ENCODE measurements at regions not wholly inside any gene's neighbourhood (a gene's known extent, or its start where the extent isn't known, plus 50 kb on each side); places are given as distances from the start of the nearest gene placed in this dataset.

DNA sequence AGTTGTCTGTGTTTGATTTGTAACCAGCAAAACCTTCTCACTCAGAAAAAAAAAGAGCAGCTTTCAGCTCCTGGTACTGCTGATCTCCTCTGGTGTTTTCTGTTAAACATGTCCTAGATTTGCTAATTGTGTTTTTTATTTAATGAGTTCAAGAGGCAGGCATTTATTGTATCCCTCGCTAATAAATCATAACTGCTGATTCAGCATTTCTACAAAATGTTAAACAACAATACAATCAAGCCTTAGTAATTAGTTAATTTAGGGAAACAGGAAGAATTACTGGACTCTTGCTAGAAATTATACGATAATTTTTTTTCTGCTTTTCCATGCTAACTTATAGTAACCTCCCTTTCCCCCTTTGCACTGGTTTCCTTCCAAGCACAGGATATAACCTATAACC, 66.8 kb upstream of the NRP1 start:
- DNase-seq (ENCODE audit: low read depth) = no peak
- TF ChIP-seq, protein P1, sequence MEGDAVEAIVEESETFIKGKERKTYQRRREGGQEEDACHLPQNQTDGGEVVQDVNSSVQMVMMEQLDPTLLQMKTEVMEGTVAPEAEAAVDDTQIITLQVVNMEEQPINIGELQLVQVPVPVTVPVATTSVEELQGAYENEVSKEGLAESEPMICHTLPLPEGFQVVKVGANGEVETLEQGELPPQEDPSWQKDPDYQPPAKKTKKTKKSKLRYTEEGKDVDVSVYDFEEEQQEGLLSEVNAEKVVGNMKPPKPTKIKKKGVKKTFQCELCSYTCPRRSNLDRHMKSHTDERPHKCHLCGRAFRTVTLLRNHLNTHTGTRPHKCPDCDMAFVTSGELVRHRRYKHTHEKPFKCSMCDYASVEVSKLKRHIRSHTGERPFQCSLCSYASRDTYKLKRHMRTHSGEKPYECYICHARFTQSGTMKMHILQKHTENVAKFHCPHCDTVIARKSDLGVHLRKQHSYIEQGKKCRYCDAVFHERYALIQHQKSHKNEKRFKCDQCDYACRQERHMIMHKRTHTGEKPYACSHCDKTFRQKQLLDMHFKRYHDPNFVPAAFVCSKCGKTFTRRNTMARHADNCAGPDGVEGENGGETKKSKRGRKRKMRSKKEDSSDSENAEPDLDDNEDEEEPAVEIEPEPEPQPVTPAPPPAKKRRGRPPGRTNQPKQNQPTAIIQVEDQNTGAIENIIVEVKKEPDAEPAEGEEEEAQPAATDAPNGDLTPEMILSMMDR (IDR thresholded peaks at IDR 0.05; ENCODE audit: control insufficient read depth, insufficient read depth, low read depth, low read length, missing control alignments) = no peak
- H3K4me3 ChIP-seq (ENCODE audit: control insufficient read depth, low read depth, low read length) = no peak overlapping the region

DNA sequence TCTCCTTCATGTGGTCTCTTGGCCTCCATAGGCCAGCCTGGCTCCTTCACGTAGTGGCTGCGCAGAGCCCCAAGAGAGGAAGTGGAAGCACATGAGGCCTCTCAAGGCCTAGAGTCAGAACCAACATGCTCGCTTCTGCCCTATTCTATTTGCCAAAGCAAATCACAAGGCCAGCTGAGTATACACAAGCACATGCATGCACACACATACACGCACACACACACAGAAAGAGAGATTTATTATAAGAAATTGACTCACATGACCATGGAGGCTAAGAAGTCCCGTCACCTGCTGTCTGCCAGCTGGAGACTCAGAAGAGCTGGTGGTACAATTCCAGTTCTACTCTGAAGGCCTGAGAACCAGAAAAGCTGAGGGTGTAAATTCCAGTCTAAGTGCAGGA, 64.3 kb upstream of the NRP1 start:
- no peak overlapping the region for H3K4me3 ChIP-seq (ENCODE audit: control insufficient read depth, low read depth, low read length)
- TF ChIP-seq, protein P1 (IDR thresholded peaks at IDR 0.05; ENCODE audit: control insufficient read depth, insufficient read depth, low read depth, low read length, missing control alignments) = no peak
- DNase-seq (ENCODE audit: low read depth) = no peak

DNA sequence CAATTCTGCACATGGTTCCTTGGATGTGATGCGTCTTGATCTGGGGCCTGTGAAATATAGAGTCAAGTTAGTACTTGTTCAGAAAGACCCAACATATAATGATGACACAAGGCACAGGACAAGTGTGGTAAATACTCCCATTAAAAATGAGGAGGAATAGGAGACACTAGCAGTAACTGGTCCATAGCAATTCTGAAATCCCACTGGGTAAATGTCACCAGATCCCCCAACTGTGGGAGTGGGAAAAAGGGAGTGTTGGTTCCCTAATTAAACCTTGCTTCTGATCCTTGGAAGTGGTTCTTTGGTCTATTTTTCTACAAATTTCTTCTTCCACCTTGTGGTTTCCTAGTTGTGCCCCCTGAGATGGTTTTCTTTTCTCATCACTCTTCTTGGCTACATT, 62.5 kb upstream of the NRP1 start:
- H3K4me3 ChIP-seq (ENCODE audit: control insufficient read depth, low read depth, low read length) = no peak overlapping the region
- TF ChIP-seq, protein P1 (IDR thresholded peaks at IDR 0.05; ENCODE audit: control insufficient read depth, insufficient read depth, low read depth, low read length, missing control alignments) = no peak
- DNase-seq (ENCODE audit: low read depth) = no peak

DNA sequence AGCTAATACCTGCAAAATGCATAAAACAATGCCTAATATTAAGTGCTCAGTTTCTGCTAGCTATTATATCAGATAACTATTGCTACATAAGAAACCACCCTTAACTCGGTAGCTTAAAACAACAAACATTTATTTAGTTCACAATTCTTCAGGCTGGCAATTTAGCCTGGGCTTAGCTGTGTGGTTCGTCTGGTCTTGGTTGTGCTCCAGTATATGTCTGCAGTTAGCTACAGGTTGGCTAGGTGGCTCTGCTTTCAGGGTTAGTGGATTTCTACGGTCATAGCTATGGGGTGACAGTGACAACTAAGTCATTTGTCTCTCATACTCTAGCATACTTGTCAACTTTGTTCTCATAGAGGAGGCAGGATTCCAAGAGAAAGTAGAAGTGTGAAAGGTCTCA, 61.8 kb upstream of the NRP1 start:
- no peak overlapping the region for H3K4me3 ChIP-seq (ENCODE audit: control insufficient read depth, low read depth, low read length)
- TF ChIP-seq, protein P1 (IDR thresholded peaks at IDR 0.05; ENCODE audit: control insufficient read depth, insufficient read depth, low read depth, low read length, missing control alignments) = no peak
- DNase-seq (ENCODE audit: low read depth) = no peak

DNA sequence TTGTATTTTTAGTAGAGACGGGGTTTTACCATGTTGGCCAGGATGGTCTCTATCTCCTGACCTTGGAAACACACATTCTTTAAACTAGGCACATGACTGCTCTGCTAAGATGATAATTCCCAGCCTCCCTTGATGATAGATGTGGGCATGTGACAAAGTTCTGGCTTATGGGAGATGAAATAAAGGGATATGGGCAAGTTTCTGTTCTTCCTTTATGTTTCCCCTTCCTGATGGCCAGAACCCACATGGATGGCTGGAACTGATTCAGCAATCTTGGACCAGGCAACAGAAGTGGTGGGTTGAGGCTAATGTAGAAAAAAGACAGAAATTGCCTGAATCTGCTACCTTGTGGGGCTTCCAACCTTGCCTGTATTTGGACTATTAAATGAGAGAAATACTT, 60.7 kb upstream of the NRP1 start:
- no peak for DNase-seq (ENCODE audit: low read depth)
- H3K4me3 ChIP-seq (ENCODE audit: control insufficient read depth, low read depth, low read length) = no peak overlapping the region
- TF ChIP-seq, protein P1 (IDR thresholded peaks at IDR 0.05; ENCODE audit: control insufficient read depth, insufficient read depth, low read depth, low read length, missing control alignments) = no peak

DNA sequence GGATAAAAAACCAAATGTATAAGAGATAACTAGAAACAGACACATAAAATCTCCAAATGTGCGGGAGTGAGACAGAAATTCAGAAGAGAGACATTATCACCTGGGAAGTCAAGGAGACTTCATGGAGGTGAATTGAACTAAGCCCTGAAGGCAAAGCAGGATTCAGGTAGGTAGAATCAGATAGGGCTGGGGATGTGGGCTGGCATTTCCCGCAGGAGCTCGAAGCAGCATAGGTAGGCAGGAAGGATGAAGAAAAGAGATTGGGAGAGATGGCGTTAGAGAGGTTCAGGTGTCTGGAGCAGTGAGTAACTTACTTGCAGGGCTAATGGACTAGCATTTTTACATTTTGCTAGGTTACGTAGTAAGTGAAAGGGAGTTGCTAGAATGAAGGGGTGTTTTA, 58.2 kb upstream of the NRP1 start:
- TF ChIP-seq, protein P1 (IDR thresholded peaks at IDR 0.05; ENCODE audit: control insufficient read depth, insufficient read depth, low read depth, low read length, missing control alignments) = no peak
- no peak for DNase-seq (ENCODE audit: low read depth)
- H3K4me3 ChIP-seq (ENCODE audit: control insufficient read depth, low read depth, low read length) = no peak overlapping the region

All from AG09309 (cell line).